ENCODE measurements at regions not wholly inside any gene's neighbourhood (a gene's known extent, or its start where the extent isn't known, plus 50 kb on each side); places are given as distances from the start of the nearest gene placed in this dataset.

- Histone ChIP-seq H3K9ac (ENCODE audit: low read length in 3 of 3) (no peak overlapping the region), H3K4me1 (ENCODE audit: control insufficient read depth in 2 of 3, insufficient read depth in 2 of 3, low read depth in 1 of 3, low read length in 3 of 3) (no peaks in the 10 kb centered on the region), H3K27me3 (ENCODE audit: control insufficient read depth, insufficient read depth, low read length) (no peaks in the 10 kb centered on the region), H3K4me3 (ENCODE audit: low read length in 3 of 3) (no peak overlapping the region), H3K9me3 (ENCODE audit: control insufficient read depth in 2 of 3, insufficient read depth in 1 of 3, low read length in 3 of 3) (peaks cover 0 to 4% (median 0%) of the 10 kb centered on the region in 3 donors), H3K27ac (ENCODE audit: low read depth in 2 of 2, low read length in 2 of 2) (no peak overlapping the region), H3K36me3 (ENCODE audit: control insufficient read depth in 2 of 3, insufficient read depth in 3 of 3, low read length in 3 of 3) (no peaks in the 10 kb centered on the region)
- TF ChIP-seq, protein P1, sequence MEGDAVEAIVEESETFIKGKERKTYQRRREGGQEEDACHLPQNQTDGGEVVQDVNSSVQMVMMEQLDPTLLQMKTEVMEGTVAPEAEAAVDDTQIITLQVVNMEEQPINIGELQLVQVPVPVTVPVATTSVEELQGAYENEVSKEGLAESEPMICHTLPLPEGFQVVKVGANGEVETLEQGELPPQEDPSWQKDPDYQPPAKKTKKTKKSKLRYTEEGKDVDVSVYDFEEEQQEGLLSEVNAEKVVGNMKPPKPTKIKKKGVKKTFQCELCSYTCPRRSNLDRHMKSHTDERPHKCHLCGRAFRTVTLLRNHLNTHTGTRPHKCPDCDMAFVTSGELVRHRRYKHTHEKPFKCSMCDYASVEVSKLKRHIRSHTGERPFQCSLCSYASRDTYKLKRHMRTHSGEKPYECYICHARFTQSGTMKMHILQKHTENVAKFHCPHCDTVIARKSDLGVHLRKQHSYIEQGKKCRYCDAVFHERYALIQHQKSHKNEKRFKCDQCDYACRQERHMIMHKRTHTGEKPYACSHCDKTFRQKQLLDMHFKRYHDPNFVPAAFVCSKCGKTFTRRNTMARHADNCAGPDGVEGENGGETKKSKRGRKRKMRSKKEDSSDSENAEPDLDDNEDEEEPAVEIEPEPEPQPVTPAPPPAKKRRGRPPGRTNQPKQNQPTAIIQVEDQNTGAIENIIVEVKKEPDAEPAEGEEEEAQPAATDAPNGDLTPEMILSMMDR (IDR thresholded peaks at IDR 0.05; ENCODE audit: borderline replicate concordance, extremely low read depth, insufficient read depth) = no peak
- no peak for DNase-seq
- FAIRE-seq = no peak
- intact Hi-C loops (cut with DNase I) = no loop called here
Observed at GRCh38 chr12:127539226-127539858, 727.6 kb upstream of the TMEM132C start.

GRCh38 chr12:127542391-127542790 lies 724.6 kb upstream of the TMEM132C start:
- intact Hi-C loops (cut with DNase I) = no loop called here
- FAIRE-seq = no peak

DNA sequence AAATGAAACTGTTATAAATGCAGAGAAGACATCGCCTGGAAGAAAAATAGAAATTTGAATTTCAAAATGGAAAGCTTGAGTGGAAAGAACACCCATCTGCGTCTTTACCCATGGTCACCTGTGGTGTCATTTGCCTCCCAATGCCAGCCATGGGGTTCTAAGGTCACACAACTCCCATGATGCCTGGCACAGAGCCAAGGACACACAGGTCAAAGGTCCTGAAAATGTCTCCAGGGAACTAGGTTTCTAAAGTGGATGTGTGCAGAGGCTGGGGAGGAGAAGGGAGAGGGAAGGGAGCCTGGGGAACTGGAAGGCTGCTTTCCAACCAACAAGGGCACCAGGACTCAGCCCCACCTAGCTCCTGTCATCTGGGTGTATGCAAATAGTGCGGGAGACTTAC lies 724.0 kb upstream of the TMEM132C start:
- no peak for FAIRE-seq
- Histone ChIP-seq H3K36me3 (ENCODE audit: control insufficient read depth in 2 of 3, insufficient read depth in 3 of 3, low read length in 3 of 3) (no peaks in the 10 kb centered on the region), H3K27me3 (ENCODE audit: control insufficient read depth, insufficient read depth, low read length) (no peaks in the 10 kb centered on the region), H3K4me3 (ENCODE audit: low read length in 3 of 3) (no peak overlapping the region), H3K9ac (ENCODE audit: low read length in 3 of 3) (no peak overlapping the region), H3K4me1 (ENCODE audit: control insufficient read depth in 2 of 3, insufficient read depth in 2 of 3, low read depth in 1 of 3, low read length in 3 of 3) (no peaks in the 10 kb centered on the region), H3K27ac (ENCODE audit: low read depth in 2 of 2, low read length in 2 of 2) (no peak overlapping the region), H3K9me3 (ENCODE audit: control insufficient read depth in 2 of 3, insufficient read depth in 1 of 3, low read length in 3 of 3) (no peaks in the 10 kb centered on the region)
- no peak for DNase-seq
- TF ChIP-seq, protein P1 (IDR thresholded peaks at IDR 0.05; ENCODE audit: borderline replicate concordance, extremely low read depth, insufficient read depth) = no peak
- intact Hi-C loops (cut with DNase I) = no loop called here

More at GRCh38 chr12:127542391-127542790, 724.6 kb upstream of the TMEM132C start:
- Histone ChIP-seq H3K4me3 (ENCODE audit: low read length in 3 of 3) (no peak overlapping the region), H3K27me3 (ENCODE audit: control insufficient read depth, insufficient read depth, low read length) (no peaks in the 10 kb centered on the region), H3K4me1 (ENCODE audit: control insufficient read depth in 2 of 3, insufficient read depth in 2 of 3, low read depth in 1 of 3, low read length in 3 of 3) (no peaks in the 10 kb centered on the region), H3K9ac (ENCODE audit: low read length in 3 of 3) (no peak overlapping the region), H3K27ac (ENCODE audit: low read depth in 2 of 2, low read length in 2 of 2) (no peak overlapping the region), H3K36me3 (ENCODE audit: control insufficient read depth in 2 of 3, insufficient read depth in 3 of 3, low read length in 3 of 3) (no peaks in the 10 kb centered on the region), H3K9me3 (ENCODE audit: control insufficient read depth in 2 of 3, insufficient read depth in 1 of 3, low read length in 3 of 3) (no peaks in the 10 kb centered on the region)
- TF ChIP-seq, protein P1 (IDR thresholded peaks at IDR 0.05; ENCODE audit: borderline replicate concordance, extremely low read depth, insufficient read depth) = no peak
- no peak for DNase-seq
